Mucosa of gallbladder (tissue), 1 donor: ENCODE measurements at regions not wholly inside any gene's neighbourhood (a gene's known extent, or its start where the extent isn't known, plus 50 kb on each side); places are given as distances from the start of the nearest gene placed in this dataset.
"Not testable (repeated sequence)": the region's sequence is repeated elsewhere in the genome, so short reads cannot be mapped to it uniquely, and the experiment has no call there.

Experiments used
- DNase-seq: peaks from one replicate; pipeline ENCODE4 v3.0.0-alpha.2; 2020; ENCODE audit warnings: low spot score
- donor health status: DM: no; HTN: no; CAD: no.

GRCh38 chr18:77373730-77374445 is 124.2 kb downstream of the GALR1 start:
- no peak for DNase-seq

GRCh38 chr18:77374446-77374805 is 124.8 kb downstream of the GALR1 start:
- no peak for DNase-seq

- DNase-seq = no peak
Measured at GRCh38 chr18:77376043-77376732, 126.5 kb downstream of the GALR1 start.

GRCh38 chr18:77376733-77377094 is 127.1 kb downstream of the GALR1 start:
- no peak for DNase-seq

GRCh38 chr18:77377813-77378212 is 128.2 kb downstream of the GALR1 start:
- no peak for DNase-seq

- no peak for DNase-seq
Measured at GRCh38 chr18:77379976-77380509, 130.4 kb downstream of the GALR1 start.

- DNase-seq = no peak
Measured at GRCh38 chr18:77380695-77381094, 131.0 kb downstream of the GALR1 start.

GRCh38 chr18:77392321-77392720 is 142.7 kb downstream of the GALR1 start:
- DNase-seq = no peak

GRCh38 chr18:77393519-77393918 is 143.9 kb downstream of the GALR1 start:
- DNase-seq = no peak

- no peak for DNase-seq
Measured at GRCh38 chr18:77395953-77396352, 146.3 kb downstream of the GALR1 start.

GRCh38 chr18:77397056-77397455 is 147.4 kb downstream of the GALR1 start:
- no peak for DNase-seq

- DNase-seq = no peak
Measured at GRCh38 chr18:77397617-77398016, 148.0 kb downstream of the GALR1 start.

- no peak for DNase-seq
Measured at GRCh38 chr18:77400561-77400960, 150.9 kb downstream of the GALR1 start.

- no peak for DNase-seq
Measured at GRCh38 chr18:77401173-77401572, 151.5 kb downstream of the GALR1 start.

GRCh38 chr18:77403969-77404535 is 154.4 kb downstream of the GALR1 start:
- no peak for DNase-seq

GRCh38 chr18:77405096-77405495 is 155.4 kb downstream of the GALR1 start:
- DNase-seq = no peak

- DNase-seq = no peak
Measured at GRCh38 chr18:77407733-77408132, 158.1 kb downstream of the GALR1 start.

- DNase-seq = not testable (repeated sequence)
Measured at GRCh38 chr18:77421546-77421945, 171.9 kb downstream of the GALR1 start.

GRCh38 chr18:77422974-77423867 is 173.6 kb downstream of the GALR1 start:
- DNase-seq = no peak

- DNase-seq = no peak
Measured at GRCh38 chr18:77433076-77433475, 183.4 kb downstream of the GALR1 start.

GRCh38 chr18:77439888-77440287 is 190.2 kb downstream of the GALR1 start:
- DNase-seq = no peak

GRCh38 chr18:77442393-77442792 is 192.7 kb downstream of the GALR1 start:
- no peak for DNase-seq
